ENCODE measurements at regions not wholly inside any gene's neighbourhood (a gene's known extent, or its start where the extent isn't known, plus 50 kb on each side); places are given as distances from the start of the nearest gene placed in this dataset.

- no peak for DNase-seq
Observed at GRCh38 chr4:24666816-24667477, 82.6 kb upstream of the DHX15 start.

- DNase-seq: no peak
Observed at GRCh38 chr4:24668956-24669355, 84.6 kb upstream of the DHX15 start.

GRCh38 chr4:24669751-24670150, 85.4 kb upstream of the DHX15 start:
- no peak for DNase-seq

- DNase-seq: no peak
Observed at GRCh38 chr4:24671849-24672248, 87.5 kb upstream of the DHX15 start.

- no peak for DNase-seq
Observed at GRCh38 chr4:24672880-24673279, 88.5 kb upstream of the DHX15 start.

- no peak for DNase-seq
Observed at GRCh38 chr4:24674279-24674678, 89.9 kb upstream of the DHX15 start.

GRCh38 chr4:24675721-24676389, 91.5 kb upstream of the DHX15 start:
- no peak for DNase-seq

GRCh38 chr4:24677909-24678308, 93.6 kb upstream of the DHX15 start:
- no peak for DNase-seq

GRCh38 chr4:24680746-24681448, 96.5 kb upstream of the DHX15 start:
- DNase-seq: no peak

GRCh38 chr4:24683116-24683515, 98.8 kb upstream of the DHX15 start:
- no peak for DNase-seq

GRCh38 chr4:24686866-24687692, 102.7 kb upstream of the DHX15 start:
- DNase-seq: peak; percentile 23 to 42

GRCh38 chr4:24688453-24688852, 104.1 kb upstream of the DHX15 start:
- no peak for DNase-seq

GRCh38 chr4:24689212-24689611, 104.9 kb upstream of the DHX15 start:
- DNase-seq: no peak

GRCh38 chr4:24690436-24690835, 104.9 kb upstream of the SOD3 start:
- no peak for DNase-seq

GRCh38 chr4:24693636-24694035, 101.7 kb upstream of the SOD3 start:
- DNase-seq: no peak

- no peak for DNase-seq
Observed at GRCh38 chr4:24700118-24700517, 95.3 kb upstream of the SOD3 start.

GRCh38 chr4:24701683-24702082, 93.7 kb upstream of the SOD3 start:
- no peak for DNase-seq

- DNase-seq: no peak
Observed at GRCh38 chr4:24702281-24702680, 93.1 kb upstream of the SOD3 start.

- DNase-seq: no peak
Observed at GRCh38 chr4:24703298-24703697, 92.1 kb upstream of the SOD3 start.

- DNase-seq: no peak
Observed at GRCh38 chr4:24704149-24704548, 91.2 kb upstream of the SOD3 start.

GRCh38 chr4:24705016-24705753, 90.2 kb upstream of the SOD3 start:
- no peak for DNase-seq

GRCh38 chr4:24713604-24714003, 81.8 kb upstream of the SOD3 start:
- DNase-seq: no peak

- DNase-seq: no peak
Observed at GRCh38 chr4:24719615-24720014, 75.8 kb upstream of the SOD3 start.

Measured in activated CD4-positive, alpha-beta T cell treated with anti-CD3 and anti-CD28 coated beads, Interleukin-2, amount 50 U/mL, for 48 hours (primary cell).